GM12864 (cell line): ENCODE measurements at regions not wholly inside any gene's neighbourhood (a gene's known extent, or its start where the extent isn't known, plus 50 kb on each side); places are given as distances from the start of the nearest gene placed in this dataset.

Source experiments
- DNase-seq: peaks from one replicate; pipeline ENCODE4 v3.0.0-alpha.2; 2011; ENCODE audit warnings: low read depth
- H3K4me3 ChIP-seq: 2 replicates; pipeline ENCODE4 v1.5.1; 2011; ENCODE audit warnings: mild to moderate bottlenecking, low read depth, low read length, control low read depth
- TF ChIP-seq, protein P1 (sequence below): IDR thresholded peaks from 2 replicates; pipeline ENCODE4 v1.5.1; 2011; ENCODE audit warnings: low read depth, mild to moderate bottlenecking, moderate library complexity, low read length, control low read depth, inconsistent platforms; ENCODE audit errors: missing control alignments

DNA sequence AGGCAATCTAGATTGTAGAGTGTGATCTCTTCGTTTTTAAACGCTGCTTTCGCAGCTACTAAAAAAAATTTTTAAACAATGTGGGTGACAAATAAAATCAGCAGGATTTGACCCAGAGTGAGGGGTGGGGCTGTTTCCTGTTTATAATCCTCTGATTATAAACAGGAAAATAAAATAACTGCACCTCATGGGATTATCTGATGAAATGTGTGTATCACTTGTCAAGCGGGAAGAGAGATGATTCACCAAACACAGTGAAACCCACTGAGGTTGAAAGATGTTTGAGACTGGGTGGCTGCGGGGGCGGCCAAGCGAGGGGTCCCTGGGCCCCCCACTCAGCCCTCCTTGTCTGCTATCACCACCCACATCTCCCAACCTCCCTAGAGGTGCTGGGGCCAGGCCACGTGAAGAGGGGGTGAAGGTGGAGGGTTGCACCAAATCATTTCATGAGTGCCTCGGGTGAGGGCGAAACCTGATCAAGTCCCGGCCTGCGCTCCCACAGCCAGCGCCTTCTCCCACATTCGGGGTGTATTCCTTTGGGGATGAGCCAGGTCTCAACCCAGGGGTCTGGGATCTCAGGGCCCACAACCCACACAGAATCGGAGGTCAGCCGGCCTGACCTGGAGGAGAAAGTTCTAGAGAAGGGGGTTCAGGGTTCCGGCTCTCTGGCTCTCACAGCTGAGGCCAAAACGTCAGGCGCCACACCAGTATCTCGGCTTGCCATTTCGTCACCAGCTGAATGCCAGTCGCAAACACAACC lies 212.5 kb downstream of the BMP7 start:
- TF ChIP-seq, protein P1, sequence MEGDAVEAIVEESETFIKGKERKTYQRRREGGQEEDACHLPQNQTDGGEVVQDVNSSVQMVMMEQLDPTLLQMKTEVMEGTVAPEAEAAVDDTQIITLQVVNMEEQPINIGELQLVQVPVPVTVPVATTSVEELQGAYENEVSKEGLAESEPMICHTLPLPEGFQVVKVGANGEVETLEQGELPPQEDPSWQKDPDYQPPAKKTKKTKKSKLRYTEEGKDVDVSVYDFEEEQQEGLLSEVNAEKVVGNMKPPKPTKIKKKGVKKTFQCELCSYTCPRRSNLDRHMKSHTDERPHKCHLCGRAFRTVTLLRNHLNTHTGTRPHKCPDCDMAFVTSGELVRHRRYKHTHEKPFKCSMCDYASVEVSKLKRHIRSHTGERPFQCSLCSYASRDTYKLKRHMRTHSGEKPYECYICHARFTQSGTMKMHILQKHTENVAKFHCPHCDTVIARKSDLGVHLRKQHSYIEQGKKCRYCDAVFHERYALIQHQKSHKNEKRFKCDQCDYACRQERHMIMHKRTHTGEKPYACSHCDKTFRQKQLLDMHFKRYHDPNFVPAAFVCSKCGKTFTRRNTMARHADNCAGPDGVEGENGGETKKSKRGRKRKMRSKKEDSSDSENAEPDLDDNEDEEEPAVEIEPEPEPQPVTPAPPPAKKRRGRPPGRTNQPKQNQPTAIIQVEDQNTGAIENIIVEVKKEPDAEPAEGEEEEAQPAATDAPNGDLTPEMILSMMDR = no peak
- no peak for DNase-seq
- H3K4me3 ChIP-seq = no peak overlapping the region

DNA sequence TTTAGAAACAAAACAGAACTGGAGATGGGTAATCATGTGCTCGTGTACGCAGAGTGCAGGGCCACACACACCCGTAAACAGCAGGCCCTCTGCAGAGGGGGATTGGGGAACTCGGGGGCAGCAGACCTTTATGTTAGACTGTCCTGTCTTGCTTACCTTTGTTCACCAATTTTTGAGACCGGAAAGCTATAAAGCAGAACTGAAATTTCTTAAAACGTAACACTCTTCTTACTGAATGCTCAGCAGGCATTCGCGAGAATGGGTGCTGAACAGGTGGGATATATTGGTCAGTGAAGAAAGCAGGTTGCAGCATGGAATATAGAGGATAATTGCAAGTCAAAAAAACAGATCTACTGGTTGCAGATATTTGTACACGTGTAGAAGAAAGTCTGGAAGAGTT lies 211.1 kb downstream of the BMP7 start:
- DNase-seq = no peak
- TF ChIP-seq, protein P1 = no peak
- H3K4me3 ChIP-seq = no peak overlapping the region

DNA sequence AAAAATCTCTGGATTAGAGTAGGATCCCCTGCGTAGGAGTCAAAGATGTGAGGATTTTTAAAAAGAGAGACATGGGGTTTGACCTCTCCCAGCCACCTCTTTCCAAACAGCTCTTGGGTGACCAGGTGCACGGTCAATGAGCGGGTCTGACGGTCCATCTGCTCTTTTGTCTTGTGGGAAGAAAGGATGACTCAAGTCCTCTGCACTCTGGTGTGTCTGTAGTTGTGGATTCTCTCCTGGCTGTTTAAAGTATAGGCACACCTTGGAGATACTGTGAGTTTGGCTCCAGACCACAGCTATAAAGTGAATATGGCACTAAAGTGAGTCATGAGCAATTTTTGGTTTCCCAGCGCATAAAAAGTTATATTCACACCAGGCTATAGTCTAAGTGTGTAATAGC lies 209.8 kb downstream of the BMP7 start:
- no peak overlapping the region for H3K4me3 ChIP-seq
- DNase-seq = no peak
- TF ChIP-seq, protein P1 = no peak

DNA sequence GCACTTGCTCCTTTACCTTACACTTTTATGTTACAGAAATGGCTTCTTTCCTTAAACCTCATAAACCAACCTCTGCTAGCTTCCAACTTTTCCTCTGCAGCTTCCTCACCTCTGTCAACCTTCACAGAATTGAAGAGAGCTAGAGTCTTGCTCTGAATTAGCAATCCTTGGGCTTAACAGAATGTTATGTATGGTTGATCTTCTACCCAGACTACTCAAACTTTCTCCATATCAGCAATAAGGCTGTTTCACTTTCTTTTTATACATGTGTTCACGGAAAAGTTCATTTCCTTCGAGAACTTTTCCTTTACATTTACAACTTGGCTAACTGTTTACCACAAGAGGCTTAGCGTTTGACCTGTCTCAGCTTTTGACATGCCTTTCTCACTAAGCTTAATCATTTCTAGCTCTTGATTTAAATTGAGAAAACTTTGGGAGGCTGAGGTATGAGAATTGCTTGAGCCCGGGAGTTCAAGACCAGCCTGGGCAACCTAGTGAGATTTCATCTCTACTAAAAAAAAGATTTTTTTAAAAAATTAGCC lies 207.3 kb downstream of the BMP7 start:
- no peak overlapping the region for H3K4me3 ChIP-seq
- DNase-seq = no peak
- TF ChIP-seq, protein P1 = no peak

DNA sequence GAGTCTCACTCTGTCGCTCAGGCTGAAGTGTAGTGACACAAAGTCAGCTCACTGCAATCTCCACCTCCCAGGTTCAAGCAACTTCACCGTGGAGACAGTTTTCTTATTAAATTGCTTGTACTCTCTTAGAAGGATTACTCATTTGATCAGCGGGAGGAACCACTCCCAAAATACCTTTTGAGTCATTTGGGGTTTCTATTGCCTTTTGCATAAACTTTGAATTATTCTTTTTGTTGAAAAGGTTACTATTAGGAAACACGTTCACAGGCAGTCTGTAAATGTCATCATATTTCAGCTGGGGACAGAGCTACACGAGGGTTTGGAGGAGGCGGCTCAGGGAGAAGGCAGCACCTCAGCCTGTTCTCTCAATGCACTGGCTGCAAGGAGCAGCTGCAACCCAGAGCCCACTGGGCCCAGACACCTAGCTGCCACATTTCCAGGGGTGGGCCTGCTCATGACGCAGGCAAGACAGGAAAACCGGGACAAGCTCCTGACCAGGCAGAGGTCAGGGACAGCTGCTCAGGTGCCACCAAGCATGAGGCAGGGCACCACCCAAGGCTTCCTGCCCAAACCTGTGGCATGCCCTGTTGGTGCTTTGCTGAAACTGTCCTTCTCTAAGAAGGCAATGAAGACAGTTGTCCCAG lies 205.9 kb downstream of the BMP7 start:
- TF ChIP-seq, protein P1 = no peak
- DNase-seq = no peak
- no peak overlapping the region for H3K4me3 ChIP-seq

DNA sequence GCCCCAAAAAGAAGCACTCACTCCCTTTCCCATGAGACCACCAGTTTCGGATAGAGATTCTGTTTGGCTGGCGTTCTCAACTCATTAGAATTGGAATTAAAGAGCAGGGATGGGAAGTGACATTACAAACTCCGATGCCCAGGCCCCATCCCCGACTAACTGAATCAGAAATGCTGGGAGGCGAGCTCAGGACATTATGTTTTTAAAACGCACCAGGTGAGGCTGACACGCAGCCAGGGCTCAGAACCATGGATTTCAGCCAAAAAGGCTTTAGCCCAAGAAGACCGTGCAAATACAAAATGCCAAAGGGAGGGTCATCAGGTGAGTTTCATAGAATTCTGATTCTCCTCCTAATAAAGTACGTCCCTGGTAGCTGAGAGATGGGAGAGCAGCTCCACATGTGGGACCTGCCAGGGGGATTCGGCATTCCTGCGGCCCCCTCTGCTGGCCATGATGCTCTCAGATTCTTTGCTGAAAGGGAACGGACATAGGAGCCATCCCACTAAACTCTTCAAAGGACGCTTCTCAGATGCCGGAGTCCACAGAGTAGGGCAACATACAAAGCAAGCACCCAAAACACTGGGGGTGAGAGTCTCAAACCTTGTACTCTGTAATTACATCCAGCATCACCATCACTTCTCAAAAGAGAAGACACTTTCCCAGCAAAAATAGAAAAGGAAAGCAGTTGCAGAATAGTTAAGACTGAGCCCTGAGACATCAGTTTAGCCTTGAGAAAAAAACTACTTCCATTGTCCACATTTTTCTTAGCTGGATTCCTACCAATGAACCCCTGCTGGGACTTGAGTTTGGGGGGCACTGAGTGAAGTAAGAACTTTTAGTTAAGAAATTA lies 205.2 kb downstream of the BMP7 start:
- DNase-seq = no peak
- no peak overlapping the region for H3K4me3 ChIP-seq
- TF ChIP-seq, protein P1 = peak; percentile 10
